HG02642 (cell line): ENCODE measurements at regions not wholly inside any gene's neighbourhood (a gene's known extent, or its start where the extent isn't known, plus 50 kb on each side); places are given as distances from the start of the nearest gene placed in this dataset.

Experiments used
- ATAC-seq: cut with Tn5 transposase; IDR thresholded peaks from one replicate; pipeline ENCODE4 v1.9.1; 2021; ENCODE audit warnings: mild to moderate bottlenecking; ENCODE audit not compliant: unreplicated experiment, poor library complexity

DNA sequence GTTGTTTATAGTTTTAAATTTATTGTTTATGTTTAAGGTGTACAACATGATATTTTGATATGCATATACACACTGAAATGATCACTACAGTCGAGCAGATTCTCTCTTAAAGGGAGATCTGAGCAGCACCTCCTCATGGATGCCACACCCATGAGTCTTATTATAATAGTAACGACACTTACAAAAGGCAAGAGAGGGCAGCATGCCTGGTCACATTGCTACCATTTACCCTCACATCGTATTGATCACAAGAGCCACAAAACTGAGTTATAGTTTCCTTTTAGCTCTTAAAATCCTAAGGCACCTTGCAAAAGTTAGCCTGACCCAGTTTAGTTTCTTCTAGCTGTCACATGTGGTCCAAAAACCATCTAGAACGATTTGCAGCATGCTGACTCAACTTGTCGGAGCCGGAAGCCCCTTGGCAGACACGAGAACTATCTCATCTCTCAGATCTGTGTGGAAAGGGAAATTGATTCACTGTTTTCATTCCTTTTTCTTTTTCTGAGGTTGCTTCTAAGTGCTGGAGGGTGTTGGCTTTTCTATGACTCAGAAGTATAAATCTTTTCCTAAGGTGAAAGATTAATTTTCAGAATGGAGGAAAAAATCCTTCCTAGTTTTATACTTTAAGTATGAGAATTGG is 85.3 kb downstream of the CDC42EP3 start:
- ATAC-seq: peak; percentile 36

DNA sequence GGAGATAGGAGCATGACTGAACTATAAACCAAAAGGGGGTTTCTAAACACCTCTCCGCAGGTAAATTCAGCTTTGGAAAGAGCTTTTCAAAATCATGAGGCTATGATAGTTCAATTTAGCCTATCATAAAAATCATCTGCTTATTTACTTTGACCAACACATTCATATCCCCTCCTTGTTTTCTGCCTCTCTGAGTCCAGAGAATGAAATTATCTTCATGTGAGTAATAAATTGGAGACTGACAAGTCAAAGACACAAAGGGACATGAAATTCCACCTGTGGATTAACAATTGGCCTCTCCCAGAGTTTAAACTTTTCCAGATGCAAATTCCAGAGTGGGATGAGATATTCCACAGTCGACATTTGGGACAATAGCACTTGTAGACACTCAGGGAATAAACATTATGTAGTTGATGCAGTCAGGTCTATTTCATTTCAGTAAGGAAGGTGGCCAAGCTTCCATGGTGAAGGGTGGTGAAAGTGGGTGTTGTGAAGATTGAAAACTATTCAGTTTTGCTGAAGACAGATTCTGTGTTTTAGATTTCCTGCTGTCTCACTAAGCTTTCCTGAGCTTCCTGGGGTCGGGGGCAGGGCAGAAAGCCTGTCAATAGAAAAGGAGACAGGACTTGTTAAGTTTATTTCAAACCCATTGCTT is 84.7 kb downstream of the CDC42EP3 start:
- no peak for ATAC-seq

DNA sequence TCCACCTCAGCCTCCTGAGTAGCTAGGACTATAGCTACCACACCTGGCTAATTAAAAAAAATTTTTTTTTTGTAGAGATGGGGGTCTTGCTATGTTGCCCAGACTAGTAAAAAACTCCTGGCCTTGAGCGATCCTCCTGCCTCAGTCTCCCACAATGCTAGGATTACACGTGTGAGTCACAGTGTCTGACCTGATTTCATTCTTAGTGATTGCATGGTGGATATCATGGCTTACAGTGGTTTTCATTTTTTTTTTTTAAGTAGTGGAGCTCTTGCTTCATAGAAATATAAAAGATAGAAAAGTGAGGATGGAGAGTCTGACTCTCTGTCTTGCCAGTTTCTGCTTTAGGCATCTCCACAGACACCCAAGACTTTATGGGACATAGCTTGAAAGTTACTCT is 83.6 kb downstream of the CDC42EP3 start:
- ATAC-seq: no peak

DNA sequence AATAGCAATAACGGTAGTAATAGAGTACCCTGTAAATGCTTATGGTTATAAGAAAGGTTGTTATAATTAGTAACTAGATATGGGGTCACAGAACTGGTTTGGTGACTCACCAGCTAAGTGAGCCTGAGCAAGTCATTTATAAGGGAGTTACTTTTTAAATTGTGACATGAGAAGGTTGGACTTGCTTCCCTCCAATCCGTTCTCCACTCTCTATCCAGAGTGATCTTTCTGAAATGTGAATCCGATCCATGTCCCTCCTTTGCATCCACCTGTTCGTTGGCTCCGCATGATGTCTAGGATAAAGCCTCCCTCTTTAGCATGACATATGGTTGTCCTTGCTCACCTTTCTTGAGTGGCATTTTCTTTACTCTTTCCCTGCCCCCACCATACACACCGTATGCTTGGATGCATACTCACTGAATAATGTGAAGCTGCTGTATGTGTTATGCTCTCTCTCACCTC is 83.1 kb downstream of the CDC42EP3 start:
- no peak for ATAC-seq

DNA sequence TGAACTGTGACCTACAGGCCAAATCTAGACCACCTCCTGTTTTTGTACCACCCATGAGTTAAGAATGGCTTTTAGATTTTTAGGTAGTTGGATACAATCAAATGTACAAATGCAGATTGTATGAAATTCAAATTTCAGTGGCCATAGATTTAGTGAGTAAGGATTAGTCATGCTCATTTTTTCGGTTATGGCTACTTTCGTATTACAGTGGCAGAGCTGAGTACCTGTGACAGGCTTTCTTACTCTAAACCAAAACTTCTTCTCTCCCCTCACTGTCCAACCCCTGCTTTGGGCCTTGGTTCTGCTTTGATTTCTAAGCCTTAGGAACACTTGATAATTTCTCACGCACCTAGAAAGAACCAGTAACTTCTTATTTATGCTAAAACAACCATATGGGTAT is 82.1 kb downstream of the CDC42EP3 start:
- no peak for ATAC-seq

DNA sequence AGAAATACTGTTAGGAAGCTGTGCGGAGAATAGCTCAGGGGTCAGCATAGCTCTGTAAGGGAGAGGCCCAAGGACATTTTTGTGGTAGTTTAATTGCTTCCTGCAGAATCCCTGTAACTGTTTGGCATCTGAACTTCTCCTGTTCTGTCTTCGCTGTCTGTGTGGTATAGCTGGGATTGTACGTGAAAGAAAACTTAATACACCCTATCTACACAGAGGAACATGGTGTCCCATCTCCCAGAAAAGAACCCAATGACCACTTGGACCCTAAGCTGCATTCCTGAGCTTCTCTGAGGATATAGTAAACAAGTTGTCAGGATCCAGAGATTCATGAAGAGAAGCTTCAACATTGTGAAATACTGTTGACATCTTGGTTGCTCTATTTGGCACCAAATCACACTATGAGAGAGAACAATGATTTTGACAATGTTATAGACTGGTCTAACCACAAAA is 81.3 kb downstream of the CDC42EP3 start:
- no peak for ATAC-seq
